ENCODE measurements at regions not wholly inside any gene's neighbourhood (a gene's known extent, or its start where the extent isn't known, plus 50 kb on each side); places are given as distances from the start of the nearest gene placed in this dataset.

GRCh38 chr15:54810496-54810895 is 386.2 kb downstream of the RSL24D1 start:
- TF ChIP-seq EP300 (IDR thresholded peaks at IDR 0.05) (no peak), POLR2A (IDR thresholded peaks at IDR 0.05; ENCODE audit: low read depth) (no peak), POLR2AphosphoS5 (IDR thresholded peaks at IDR 0.05) (no peak)
- TF ChIP-seq, protein P1, sequence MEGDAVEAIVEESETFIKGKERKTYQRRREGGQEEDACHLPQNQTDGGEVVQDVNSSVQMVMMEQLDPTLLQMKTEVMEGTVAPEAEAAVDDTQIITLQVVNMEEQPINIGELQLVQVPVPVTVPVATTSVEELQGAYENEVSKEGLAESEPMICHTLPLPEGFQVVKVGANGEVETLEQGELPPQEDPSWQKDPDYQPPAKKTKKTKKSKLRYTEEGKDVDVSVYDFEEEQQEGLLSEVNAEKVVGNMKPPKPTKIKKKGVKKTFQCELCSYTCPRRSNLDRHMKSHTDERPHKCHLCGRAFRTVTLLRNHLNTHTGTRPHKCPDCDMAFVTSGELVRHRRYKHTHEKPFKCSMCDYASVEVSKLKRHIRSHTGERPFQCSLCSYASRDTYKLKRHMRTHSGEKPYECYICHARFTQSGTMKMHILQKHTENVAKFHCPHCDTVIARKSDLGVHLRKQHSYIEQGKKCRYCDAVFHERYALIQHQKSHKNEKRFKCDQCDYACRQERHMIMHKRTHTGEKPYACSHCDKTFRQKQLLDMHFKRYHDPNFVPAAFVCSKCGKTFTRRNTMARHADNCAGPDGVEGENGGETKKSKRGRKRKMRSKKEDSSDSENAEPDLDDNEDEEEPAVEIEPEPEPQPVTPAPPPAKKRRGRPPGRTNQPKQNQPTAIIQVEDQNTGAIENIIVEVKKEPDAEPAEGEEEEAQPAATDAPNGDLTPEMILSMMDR (IDR thresholded peaks at IDR 0.05) = no peak

Data from esophagus muscularis mucosa (tissue), 4 donors.